Upper lobe of left lung (tissue), 4 donors: ENCODE measurements at regions not wholly inside any gene's neighbourhood (a gene's known extent, or its start where the extent isn't known, plus 50 kb on each side); places are given as distances from the start of the nearest gene placed in this dataset.

Experiments used
- EP300 ChIP-seq, 4 donors: sonication (generic); formaldehyde crosslinking; IDR thresholded peaks; one replicate each; pipeline ENCODE4 v1.5.1; 2017; ENCODE audit warnings: antibody characterized with exemption in 4 of 4, control low read depth in 2 of 4
- POLR2A ChIP-seq, 4 donors: fragments of 450-650 bp; IDR thresholded peaks; one replicate each; pipeline ENCODE4 v1.5.1; 2016 to 2017; ENCODE audit warnings: antibody characterized with exemption in 4 of 4, mild to moderate bottlenecking in 2 of 4
- POLR2AphosphoS5 ChIP-seq, 2 donors: sonication (generic); formaldehyde crosslinking; IDR thresholded peaks; one replicate each; pipeline ENCODE4 v1.5.1; 2017; ENCODE audit warnings: antibody characterized with exemption in 2 of 2
- TF ChIP-seq, protein P1 (sequence below), 6 experiments: fragments of 450-650 bp in 4 of 6; fragments of 200-600 bp in 2 of 6; sonication (generic) in 2 of 6; IDR thresholded peaks; one replicate each; pipeline ENCODE4 v1.5.1; 2016 to 2019; ENCODE audit warnings: antibody characterized with exemption in 6 of 6

DNA sequence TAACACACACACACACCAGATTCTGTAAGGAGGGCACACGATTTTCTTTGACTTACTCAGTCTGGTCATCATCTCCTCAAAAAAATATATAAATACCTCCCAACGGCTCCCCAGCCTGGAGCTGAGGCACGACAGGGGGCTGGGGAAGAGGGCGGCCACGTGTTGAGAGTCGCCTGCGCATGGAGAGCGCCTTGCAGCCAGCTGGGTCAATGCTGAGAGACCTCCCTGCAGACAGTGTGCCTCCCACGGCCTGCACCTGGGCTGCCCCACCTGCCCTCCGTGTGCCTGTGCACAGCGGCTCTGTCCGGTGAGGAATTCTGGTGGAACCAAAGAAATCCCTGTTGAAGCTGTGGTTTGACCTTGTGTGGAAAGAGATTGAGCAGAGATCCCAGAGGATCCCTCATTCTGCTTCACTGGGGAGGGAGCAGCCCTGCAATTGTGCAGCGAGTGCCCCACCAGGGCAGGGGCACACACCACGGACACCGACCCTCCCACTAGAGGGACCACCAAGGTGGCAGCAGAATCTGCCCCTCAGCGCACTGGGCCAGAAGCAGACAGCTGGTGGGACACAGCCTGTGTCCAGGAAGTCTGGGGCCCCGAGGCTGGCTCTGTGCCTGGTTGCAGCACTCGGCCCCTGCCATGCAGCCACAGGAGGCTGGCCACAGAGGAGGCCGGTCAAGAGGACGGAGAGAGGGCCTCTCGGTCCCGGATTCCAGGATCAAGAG, 150.5 kb upstream of the PPP2R2D start:
- TF ChIP-seq, protein P1, sequence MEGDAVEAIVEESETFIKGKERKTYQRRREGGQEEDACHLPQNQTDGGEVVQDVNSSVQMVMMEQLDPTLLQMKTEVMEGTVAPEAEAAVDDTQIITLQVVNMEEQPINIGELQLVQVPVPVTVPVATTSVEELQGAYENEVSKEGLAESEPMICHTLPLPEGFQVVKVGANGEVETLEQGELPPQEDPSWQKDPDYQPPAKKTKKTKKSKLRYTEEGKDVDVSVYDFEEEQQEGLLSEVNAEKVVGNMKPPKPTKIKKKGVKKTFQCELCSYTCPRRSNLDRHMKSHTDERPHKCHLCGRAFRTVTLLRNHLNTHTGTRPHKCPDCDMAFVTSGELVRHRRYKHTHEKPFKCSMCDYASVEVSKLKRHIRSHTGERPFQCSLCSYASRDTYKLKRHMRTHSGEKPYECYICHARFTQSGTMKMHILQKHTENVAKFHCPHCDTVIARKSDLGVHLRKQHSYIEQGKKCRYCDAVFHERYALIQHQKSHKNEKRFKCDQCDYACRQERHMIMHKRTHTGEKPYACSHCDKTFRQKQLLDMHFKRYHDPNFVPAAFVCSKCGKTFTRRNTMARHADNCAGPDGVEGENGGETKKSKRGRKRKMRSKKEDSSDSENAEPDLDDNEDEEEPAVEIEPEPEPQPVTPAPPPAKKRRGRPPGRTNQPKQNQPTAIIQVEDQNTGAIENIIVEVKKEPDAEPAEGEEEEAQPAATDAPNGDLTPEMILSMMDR (IDR thresholded peaks at IDR 0.05) = no peak
- TF ChIP-seq EP300 (IDR thresholded peaks at IDR 0.05) (no peak), POLR2A (IDR thresholded peaks at IDR 0.05) (no peak), POLR2AphosphoS5 (IDR thresholded peaks at IDR 0.05) (no peak)
